GM21360 (cell line): ENCODE measurements at regions not wholly inside any gene's neighbourhood (a gene's known extent, or its start where the extent isn't known, plus 50 kb on each side); places are given as distances from the start of the nearest gene placed in this dataset.

Source experiments
- ATAC-seq: cut with Tn5 transposase; IDR thresholded peaks from one replicate; pipeline ENCODE4 v1.9.1; 2021; ENCODE audit warnings: mild to moderate bottlenecking, moderate library complexity; ENCODE audit not compliant: unreplicated experiment

DNA sequence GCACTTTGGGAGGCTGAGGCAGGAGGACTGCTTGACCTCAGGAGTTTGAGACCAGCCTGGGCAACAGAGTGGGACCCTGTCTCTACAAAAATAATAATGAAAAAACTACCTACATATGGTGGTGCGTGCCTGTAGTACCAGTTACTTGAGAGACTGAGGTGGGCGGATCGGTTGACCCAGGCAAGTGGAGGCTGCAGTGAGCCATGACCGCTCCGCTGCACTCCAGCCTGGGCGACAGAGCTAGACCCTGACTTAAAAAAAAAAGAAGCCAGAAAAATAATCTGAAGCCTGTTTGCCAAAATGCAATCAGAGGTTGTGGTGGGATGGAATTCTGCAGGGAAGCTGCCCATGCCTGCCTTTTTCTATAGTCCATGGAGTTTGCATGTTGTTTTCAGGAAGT, 50.4 kb upstream of the GGTA1 start:
- no peak for ATAC-seq

DNA sequence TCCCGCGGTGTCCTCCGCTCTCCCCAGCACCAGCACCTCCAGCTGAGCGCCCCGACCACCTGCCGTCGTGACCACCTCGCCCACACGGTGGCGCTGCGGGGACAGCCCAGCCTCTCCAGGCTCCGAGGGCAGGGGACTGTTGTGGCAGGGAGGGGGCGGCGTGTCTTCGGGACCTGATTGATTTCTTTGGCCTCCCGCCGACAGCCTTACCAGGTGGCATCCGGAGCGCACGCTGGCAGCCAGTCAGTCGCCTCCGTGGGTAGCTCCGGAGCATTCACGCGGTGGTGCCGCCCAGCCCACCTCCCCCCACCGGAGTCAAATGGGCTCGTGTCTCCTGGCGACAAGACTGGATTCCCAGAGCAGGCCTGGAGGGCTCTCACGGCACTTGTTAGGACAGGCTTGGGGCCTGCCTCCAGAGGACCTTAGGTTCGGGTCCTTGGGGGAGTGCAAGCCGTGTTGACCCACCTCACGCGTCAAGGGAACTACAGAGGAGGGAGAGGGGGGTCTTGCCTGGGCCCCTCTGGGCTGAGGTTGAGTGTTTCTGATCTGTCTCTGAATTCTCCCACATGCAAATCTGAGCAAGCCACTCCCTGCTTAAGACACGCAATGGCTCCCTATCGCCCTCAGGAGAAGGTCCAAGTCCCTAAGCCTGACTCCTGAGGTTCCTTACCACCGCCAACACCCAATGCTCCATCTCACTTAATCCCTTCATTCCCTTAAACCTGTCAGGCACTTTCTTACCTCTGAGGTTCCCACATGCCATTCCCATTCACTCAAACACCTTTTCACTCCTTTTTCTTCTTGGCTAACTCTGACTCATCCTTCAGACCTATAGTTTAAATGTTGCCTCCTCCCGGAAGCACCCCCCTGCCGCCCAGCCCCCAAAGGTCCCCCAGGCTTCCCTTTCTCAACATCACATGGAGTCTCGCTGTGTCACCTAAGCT, 51.2 kb upstream of the GGTA1 start:
- ATAC-seq = peak; percentile 58

DNA sequence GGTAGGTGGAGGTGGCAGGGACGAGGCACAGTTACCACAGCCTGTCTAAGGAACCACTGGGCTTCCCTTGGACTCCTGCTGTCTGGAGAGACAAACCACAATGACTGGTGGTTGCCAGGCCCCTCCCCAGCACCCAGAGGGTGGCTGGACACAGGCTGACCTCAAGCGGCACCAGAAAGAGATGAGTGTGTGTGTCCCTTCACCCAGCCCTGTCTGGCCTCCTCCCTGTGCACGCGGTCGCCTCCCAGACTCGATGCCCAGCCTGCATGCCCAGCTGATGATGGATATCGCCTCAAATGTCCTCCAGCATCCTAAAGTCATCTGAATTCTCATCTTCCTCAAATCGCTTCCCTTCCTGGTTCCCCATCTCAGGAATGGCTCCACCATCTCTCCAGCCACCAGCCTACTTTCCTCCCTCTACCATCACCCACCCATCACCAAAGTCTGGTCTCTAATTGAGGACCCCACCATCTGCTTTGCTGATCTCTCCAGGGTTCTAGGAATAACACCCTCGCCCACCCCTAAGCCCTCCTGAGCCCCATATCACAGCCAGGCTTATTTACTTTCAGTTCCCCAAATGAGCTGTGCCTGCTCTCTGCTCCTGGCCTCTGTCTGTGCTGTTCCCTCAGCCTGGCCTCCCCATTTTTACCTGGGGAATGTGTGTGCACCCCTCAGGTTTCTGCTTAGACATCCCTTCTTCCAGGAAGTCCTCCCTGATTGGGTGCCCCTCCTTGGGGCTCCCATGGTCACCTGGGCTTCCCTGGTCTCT, 52.5 kb upstream of the GGTA1 start:
- no peak for ATAC-seq

GRCh38 chr9:121556082-121556481, 56.4 kb upstream of the GGTA1 start:
- no peak for ATAC-seq

DNA sequence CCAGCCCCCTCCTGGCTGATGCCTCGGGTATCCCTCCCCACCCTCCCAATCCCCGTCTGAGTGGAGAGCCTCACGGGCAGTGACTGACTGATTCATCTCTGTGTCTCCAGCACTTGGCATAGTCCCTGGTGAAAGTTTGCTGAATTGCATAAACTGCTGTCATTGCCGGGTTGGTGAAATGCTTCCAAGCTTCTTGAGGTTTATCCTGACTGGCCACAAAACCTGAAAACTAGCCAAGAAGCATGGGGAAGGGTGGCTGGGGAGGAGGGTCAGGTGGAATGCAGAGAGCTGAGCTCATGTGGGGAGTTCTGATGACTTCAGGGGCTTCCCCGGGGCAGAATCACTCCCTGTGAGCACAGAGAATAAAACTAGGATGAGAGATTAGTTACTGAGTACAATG, 56.9 kb upstream of the GGTA1 start:
- no peak for ATAC-seq

DNA sequence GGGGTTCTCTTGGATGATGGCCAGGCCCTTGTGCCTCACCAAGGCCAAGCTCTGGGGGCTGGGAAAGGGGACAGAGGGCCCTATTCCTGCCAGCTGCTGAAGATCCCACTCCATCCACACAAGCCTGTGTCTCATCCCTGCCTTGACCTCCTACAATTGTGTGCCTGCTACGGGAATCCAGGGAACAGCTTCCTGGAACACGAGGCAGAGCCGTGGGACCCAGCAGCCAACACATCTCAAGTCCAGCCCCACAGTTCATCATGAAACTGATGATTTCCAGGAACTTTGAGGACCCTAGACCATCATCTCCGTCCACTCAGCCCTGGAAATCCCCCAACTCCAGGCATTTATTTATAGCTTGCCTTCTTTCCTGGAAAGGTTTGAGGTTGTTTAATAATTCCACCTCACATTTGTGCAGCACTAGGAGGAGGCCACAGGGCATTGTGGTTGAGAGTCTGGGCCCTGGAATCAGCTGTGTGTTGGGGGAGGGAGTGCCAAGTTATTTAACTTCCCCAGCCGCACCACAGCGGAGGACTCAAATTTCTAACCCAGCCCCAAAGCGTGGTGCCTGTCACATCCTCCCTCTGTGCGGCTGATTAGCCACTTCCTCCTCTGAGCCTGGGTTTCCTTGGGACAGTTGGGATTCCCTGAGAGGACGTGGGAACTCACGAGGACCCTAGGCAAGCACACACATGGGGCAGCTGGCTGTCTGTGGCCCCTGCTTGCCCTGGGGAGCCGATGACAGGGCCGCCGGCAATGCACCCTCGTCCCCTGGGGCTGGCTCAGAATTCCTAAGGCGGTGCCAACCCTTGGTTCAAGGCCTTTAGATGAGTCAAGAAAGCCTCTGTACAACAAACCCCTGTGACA, 58.2 kb upstream of the GGTA1 start:
- no peak for ATAC-seq

GRCh38 chr9:121558473-121558872, 58.8 kb upstream of the GGTA1 start:
- no peak for ATAC-seq

DNA sequence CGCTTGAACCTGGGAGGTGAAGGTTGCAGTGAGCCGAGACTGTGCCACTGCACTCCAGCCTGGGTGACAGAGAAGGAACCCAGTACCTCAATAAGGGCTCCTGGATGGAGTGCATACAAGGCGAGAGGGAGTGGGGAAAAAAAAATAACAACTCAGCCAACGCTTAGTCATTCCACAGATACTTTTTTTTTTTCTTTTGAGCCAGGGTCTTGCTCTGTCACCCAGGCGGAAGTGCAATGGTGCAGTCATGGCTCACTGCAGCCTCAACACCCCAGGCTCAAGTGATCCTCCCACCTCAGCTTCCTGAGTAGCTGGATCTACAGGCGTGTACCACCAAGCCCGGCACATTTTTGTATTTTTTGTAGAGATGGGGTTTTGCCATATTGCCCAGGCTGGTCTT, 59.5 kb upstream of the GGTA1 start:
- no peak for ATAC-seq

GRCh38 chr9:121560921-121561320, 61.3 kb upstream of the GGTA1 start:
- ATAC-seq = no peak

GRCh38 chr9:121561385-121562222, 62.0 kb upstream of the GGTA1 start:
- ATAC-seq = no peak

DNA sequence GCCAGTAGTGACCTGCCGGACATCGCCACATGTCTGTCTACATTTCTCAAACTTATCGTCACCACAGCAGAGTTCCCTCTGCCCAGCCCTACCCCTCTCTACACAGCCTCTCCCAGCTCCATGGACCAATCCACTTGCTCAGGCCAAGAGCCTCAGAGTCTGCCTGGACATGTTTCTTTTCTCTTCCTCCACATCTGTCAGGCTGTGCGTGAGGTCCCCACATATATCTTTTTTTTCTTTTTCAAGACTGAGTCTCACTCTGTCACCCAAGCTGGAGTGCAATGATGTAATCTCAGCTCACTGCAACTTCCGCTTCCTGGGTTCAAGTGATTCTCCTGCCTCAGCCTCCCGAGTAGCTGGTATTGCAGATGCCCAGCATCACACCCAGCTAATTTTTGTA, 62.7 kb upstream of the GGTA1 start:
- no peak for ATAC-seq

DNA sequence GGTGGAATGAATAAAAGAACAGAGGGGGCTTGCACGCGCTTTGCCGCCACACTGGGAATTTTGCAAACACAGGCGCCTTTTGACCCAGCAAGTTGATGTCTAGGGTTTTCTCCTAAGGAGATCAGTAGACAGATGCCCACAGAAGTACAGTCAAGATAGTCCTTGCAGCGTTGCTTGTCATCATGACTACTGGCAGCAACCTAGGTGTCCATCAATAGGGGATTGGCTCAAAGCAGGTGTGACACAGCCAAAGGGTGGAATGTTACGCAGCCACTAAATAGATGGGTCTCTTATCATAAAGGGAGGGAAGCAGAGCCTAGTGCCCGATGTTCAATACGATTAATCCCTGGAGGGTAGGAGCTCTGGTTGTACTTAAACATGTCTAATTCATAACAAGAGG, 63.8 kb upstream of the GGTA1 start:
- no peak for ATAC-seq

DNA sequence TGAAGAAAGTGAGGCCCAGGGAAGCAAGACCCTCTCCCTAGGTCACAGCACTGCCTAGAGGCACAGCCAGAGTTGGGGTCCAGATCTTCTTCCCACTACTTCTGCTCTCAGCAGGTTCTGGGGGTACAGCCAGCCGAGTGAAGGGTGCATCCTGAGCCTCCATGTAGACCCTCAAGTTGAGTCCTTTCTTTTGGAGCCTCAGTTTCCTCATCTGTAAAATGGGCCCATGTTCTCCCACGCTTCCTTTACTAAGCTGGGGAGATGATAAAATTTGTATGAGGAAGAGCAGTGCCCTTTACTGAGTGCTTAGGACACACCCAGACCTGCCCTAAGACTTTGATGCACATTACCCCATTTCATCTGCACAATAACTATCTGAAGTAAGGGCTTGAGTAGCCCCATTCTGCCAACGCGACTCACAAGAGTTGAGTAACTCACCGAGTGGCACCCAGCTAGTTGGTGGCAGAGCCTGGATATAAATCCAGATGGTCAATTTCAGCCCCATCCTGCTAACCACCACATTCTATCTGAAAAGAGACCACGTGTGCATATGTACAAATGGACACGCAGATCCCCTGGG, 64.3 kb upstream of the GGTA1 start:
- ATAC-seq = no peak

GRCh38 chr9:121564504-121565260, 65.0 kb upstream of the GGTA1 start:
- ATAC-seq = no peak

DNA sequence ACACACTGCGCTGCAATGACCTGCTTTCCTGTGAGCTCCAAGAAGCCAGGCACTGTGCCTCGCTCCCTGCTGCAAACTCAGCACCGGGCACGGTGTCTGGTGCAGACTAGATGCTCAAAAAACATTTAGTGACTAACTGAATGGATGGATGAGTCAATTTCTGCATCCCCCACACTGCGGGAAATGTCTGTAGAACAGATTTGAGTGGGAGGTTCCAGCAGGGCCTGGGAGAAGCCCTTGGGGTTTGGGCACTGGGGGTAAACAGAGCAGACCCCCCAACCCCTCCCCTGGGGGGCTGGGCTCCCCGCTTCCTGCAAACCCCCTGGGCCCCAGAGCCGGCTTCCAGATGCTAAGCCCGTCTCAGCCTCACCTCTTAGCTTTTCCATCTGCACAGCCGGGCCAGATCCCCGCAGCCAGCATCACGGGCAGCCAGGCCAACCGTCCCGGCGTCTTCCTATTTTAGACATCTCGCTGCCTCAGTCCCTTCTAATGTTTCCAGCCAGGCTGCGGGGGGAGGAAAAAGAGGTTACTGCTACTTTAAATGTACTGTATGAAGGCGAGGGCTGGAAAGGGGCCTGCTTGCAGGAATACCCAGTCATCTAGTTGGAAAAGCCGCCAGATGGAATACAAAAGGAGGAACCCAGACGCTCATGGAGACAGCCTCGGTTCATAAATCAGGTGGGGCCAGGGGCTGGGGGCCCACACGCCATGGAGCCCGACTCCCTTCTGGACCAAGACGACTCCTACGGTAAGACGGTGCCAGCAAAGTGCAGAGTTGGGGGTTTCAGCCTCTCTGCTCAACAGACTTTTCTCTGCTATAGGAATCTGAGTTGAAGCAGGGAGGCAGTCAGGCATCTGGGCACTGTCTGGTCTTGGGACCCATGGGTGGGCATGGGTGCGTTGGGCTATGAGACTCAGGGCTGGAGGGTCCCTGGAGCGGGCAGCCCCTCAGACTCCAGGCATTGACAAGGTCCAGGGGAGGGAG, 67.1 kb upstream of the GGTA1 start:
- ATAC-seq = no peak

- no peak for ATAC-seq
These were observed 68.1 kb upstream of the GGTA1 start for GRCh38 chr9:121567500-121568342.
